ENCODE measurements at regions not wholly inside any gene's neighbourhood (a gene's known extent, or its start where the extent isn't known, plus 50 kb on each side); places are given as distances from the start of the nearest gene placed in this dataset.

GRCh38 chr5:8053270-8053669 is 184.3 kb downstream of the MTRR start:
- Histone ChIP-seq H3K36me3 (ENCODE audit: control insufficient read depth in 2 of 2, extremely low read depth in 1 of 2, insufficient read depth in 2 of 2, low read length in 2 of 2) (no peaks in the 10 kb centered on the region), H3K4me2 (ENCODE audit: control insufficient read depth, extremely low read depth, insufficient read depth, low read depth, low read length) (no peak overlapping the region), H3K9me1 (ENCODE audit: control insufficient read depth, extremely low read depth, insufficient read depth, low read length) (no peaks in the 10 kb centered on the region), H3K4me1 (ENCODE audit: control insufficient read depth, extremely low read depth, insufficient read depth, low read length) (no peaks in the 10 kb centered on the region), H3K9me3 (ENCODE audit: control insufficient read depth, low read depth, low read length) (peaks cover 3% of the 10 kb centered on the region), H3K4me3 (ENCODE audit: control insufficient read depth in 2 of 3, extremely low read depth in 1 of 3, insufficient read depth in 2 of 3, low read depth in 1 of 3, low read length in 3 of 3) (no peak overlapping the region), H3K9ac (ENCODE audit: control insufficient read depth, extremely low read depth, insufficient read depth, low read length) (no peak overlapping the region), H3K27me3 (ENCODE audit: control insufficient read depth, extremely low read depth, insufficient read depth, low read length) (no peaks in the 10 kb centered on the region), H3K27ac (ENCODE audit: control insufficient read depth, insufficient read depth, low read length) (no peak overlapping the region), H4K20me1 (ENCODE audit: control insufficient read depth, extremely low read depth, insufficient read depth, low read length) (no peaks in the 10 kb centered on the region), H2AFZ (ENCODE audit: control insufficient read depth, low read length) (no peak overlapping the region), H3K79me2 (ENCODE audit: control insufficient read depth, insufficient read depth, low read length) (no peaks in the 10 kb centered on the region)
- no peak for FAIRE-seq
- TF ChIP-seq EZH2 (IDR thresholded peaks at IDR 0.05; ENCODE audit: low read length) (no peak), CTCF (optimal IDR thresholded peaks at IDR 0.05 in 1 of 3, IDR thresholded peaks at IDR 0.05 in 1 of 3, conservative IDR thresholded peaks at IDR 0.05 in 1 of 3; ENCODE audit: extremely low read depth in 1 of 3, insufficient read depth in 2 of 3, low read length in 3 of 3) (no peak)
- dilution Hi-C loops (cut with MboI; ENCODE audit: extremely low pct_ligation_motif_present, low sequenced_read_pairs), result no loop called here
- no peak for DNase-seq (ENCODE audit: low read depth, low spot score)

GRCh38 chr5:8057769-8058168 is 188.8 kb downstream of the MTRR start:
- TF ChIP-seq CTCF (optimal IDR thresholded peaks at IDR 0.05 in 1 of 3, IDR thresholded peaks at IDR 0.05 in 1 of 3, conservative IDR thresholded peaks at IDR 0.05 in 1 of 3; ENCODE audit: extremely low read depth in 1 of 3, insufficient read depth in 2 of 3, low read length in 3 of 3) (no peak), EZH2 (IDR thresholded peaks at IDR 0.05; ENCODE audit: low read length) (no peak)
- Histone ChIP-seq H3K9me1 (ENCODE audit: control insufficient read depth, extremely low read depth, insufficient read depth, low read length) (no peaks in the 10 kb centered on the region), H3K27ac (ENCODE audit: control insufficient read depth, insufficient read depth, low read length) (no peak overlapping the region), H3K4me2 (ENCODE audit: control insufficient read depth, extremely low read depth, insufficient read depth, low read depth, low read length) (no peak overlapping the region), H3K27me3 (ENCODE audit: control insufficient read depth, extremely low read depth, insufficient read depth, low read length) (no peaks in the 10 kb centered on the region), H3K36me3 (ENCODE audit: control insufficient read depth in 2 of 2, extremely low read depth in 1 of 2, insufficient read depth in 2 of 2, low read length in 2 of 2) (no peaks in the 10 kb centered on the region), H3K4me3 (ENCODE audit: control insufficient read depth in 2 of 3, extremely low read depth in 1 of 3, insufficient read depth in 2 of 3, low read depth in 1 of 3, low read length in 3 of 3) (no peak overlapping the region), H2AFZ (ENCODE audit: control insufficient read depth, low read length) (no peak overlapping the region), H3K4me1 (ENCODE audit: control insufficient read depth, extremely low read depth, insufficient read depth, low read length) (no peaks in the 10 kb centered on the region), H3K9me3 (ENCODE audit: control insufficient read depth, low read depth, low read length) (peaks cover 10% of the 10 kb centered on the region), H3K79me2 (ENCODE audit: control insufficient read depth, insufficient read depth, low read length) (no peaks in the 10 kb centered on the region), H4K20me1 (ENCODE audit: control insufficient read depth, extremely low read depth, insufficient read depth, low read length) (no peaks in the 10 kb centered on the region), H3K9ac (ENCODE audit: control insufficient read depth, extremely low read depth, insufficient read depth, low read length) (no peak overlapping the region)
- dilution Hi-C loops (cut with MboI; ENCODE audit: extremely low pct_ligation_motif_present, low sequenced_read_pairs), result no loop called here
- no peak for DNase-seq (ENCODE audit: low read depth, low spot score)
- FAIRE-seq, result no peak

Measured in keratinocyte (primary cell).